Frontal cortex (tissue), 3 donors: ENCODE measurements at regions not wholly inside any gene's neighbourhood (a gene's known extent, or its start where the extent isn't known, plus 50 kb on each side); places are given as distances from the start of the nearest gene placed in this dataset.
"Not testable (repeated sequence)": the region's sequence is repeated elsewhere in the genome, so short reads cannot be mapped to it uniquely, and the experiment has no call there.

Experiments used
- DNase-seq, 2 donors: peaks; one replicate each; pipeline ENCODE4 v3.0.0; 2012; ENCODE audit warnings: low spot score in 2 of 2
- FAIRE-seq: peaks from 2 replicates; lab custom pipeline; 2012; peaks lifted over from hg19 to GRCh38; lab: Jason Lieb, UNC
- donor health status: control.
- donor health status: control.
- donor health status: control.

DNA sequence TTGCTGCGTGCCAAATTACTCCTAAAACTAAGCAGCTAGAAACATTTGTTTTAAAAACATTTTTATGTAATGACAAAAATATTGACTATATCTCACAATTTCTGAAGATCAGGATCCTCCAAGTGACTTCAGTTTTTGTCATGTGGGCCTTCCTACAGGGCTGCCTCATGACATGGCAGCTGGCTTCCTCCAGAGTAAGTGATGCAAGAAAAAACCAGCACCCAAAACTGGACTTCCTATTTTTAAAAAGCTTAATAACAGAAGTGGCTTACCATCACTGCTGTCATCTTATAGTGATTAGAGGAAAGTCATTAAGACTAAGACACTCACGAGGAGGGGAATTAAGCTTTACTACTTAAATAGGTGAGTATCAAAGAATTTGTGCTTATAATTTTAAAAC is 681.7 kb downstream of the PCDH17 start:
- FAIRE-seq (no peak), DNase-seq (no peak)

- DNase-seq: no peak
- no peak for FAIRE-seq
Measured at GRCh38 chr13:58318495-58319167, 687.1 kb downstream of the PCDH17 start.

- FAIRE-seq (no peak), DNase-seq (no peak)
Measured at GRCh38 chr13:58324161-58324560, 692.6 kb downstream of the PCDH17 start.

DNA sequence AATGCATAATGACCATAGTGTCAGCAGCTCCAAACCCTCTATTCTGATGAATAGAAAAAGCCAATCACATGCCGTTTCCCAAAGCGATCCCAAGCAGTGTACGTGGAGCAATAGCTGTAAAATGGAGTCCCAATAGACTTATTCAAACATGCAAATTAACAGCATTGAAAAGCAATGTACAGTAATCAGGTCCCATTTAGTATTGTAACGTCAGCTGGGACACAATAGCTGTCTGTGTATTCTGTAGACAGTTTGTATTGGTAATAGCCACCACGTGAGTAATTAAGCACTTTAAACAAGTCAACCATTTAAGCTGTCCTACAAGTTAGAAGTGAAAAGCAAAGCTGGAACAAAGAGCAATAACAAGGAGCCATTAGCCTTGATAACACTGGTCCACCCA is 698.2 kb downstream of the PCDH17 start:
- FAIRE-seq (no peak), DNase-seq (no peak)

DNA sequence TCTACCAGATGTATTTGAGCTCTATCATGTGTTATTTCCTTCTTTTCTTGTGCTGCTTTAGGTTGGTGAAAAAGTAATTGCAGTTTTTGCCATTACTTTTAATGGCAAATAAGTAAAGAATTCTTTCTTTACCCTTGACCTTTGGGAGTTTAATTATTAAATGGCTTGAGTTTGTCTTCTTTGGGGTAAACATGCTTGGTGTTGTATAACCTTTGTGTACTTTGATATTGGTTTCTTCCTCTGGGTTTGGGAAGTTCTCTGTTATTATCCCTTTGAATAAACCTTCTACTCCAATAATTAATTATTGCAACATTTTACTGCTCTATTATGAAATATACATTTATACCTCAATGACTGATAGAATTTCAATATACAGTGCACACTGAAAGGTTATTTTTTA is 709.4 kb downstream of the PCDH17 start:
- FAIRE-seq (no peak), DNase-seq (no peak)

GRCh38 chr13:58341318-58341717 is 709.8 kb downstream of the PCDH17 start:
- no peak for DNase-seq
- FAIRE-seq: no peak

- DNase-seq: no peak
- FAIRE-seq: no peak
Measured at GRCh38 chr13:58343076-58343475, 711.5 kb downstream of the PCDH17 start.

DNA sequence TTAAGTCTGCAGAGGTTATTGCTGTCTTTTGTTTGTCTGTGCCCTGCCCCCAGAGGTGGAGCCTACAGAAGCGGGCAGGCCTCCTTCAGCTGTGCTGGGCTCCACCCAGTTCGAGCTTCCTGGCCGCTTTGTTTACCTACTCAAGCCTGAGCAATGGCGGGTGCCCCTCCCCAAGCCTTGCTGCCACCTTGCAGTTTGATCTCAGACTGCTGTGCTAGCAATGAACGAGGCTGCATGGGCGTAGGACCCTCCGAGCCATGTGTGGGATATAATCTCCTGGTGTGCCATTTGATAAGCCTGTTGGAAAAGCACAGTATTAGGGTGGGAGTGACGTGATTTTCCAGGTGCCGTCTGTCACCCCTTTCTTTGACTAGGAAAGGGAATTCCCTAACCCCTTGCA is 720.6 kb downstream of the PCDH17 start:
- FAIRE-seq, DNase-seq: not testable (repeated sequence)

- FAIRE-seq (no peak), DNase-seq (no peak)
Measured at GRCh38 chr13:58369936-58370335, 738.4 kb downstream of the PCDH17 start.

DNA sequence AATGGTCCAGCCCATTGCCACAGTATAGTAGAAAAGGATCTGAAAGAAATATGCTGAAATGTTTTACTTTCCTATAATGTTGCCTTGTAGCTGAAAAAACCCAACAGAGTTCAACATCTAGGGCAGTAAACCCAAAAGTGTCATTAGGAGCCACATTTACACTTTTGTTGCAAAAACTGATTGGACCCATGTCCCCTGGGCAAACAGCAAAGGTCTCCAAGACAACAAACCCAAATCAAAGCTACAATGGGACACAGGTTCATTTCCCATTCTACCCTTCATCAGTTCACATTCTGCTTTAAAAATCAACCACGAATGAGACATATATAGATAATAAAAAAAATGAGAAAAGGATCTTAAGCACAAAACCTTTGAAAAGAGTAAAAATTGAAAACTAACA is 744.8 kb downstream of the PCDH17 start:
- no peak for FAIRE-seq

DNA sequence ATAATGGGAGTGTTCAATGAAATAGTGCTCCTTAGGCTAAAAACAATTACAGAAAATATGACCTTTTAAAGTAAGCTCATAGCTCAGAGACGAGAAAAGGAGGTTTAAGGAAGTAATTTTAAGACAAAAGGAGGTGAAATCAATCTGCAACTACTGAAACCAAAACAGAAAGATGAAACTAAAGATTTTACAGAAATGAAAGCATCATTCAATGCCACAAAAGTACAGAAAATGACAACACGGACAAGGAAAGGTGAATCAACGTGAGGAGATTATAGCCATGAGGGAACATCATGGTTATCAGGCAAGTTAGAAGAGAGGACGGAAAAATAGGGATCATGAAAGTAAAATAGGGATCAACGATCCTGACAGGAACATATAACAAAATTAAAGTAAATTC is 745.2 kb downstream of the PCDH17 start:
- no peak for DNase-seq

More for the DNA sequence above, 744.8 kb downstream of the PCDH17 start:
- no peak for DNase-seq

DNA sequence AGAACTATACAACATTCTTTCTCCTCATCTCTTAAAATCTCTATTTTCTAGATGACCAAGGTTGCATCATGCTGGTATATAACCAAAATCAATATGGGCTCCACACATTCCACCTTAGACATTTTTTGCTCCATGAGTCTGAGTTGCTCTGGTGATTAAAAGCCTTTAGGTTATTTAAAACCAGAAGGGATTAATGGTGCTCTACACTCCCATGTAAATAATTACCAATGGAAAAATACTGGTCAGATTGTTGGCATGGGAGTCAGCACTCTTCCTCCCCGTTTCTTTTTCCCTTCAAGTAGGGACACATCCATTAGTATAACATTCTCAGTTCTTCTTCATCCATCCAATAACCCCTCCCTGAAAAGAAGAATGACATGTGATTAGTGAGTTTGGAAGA is 747.7 kb downstream of the PCDH17 start:
- FAIRE-seq (no peak), DNase-seq (no peak)

More for the DNA sequence above, 745.2 kb downstream of the PCDH17 start:
- no peak for FAIRE-seq

DNA sequence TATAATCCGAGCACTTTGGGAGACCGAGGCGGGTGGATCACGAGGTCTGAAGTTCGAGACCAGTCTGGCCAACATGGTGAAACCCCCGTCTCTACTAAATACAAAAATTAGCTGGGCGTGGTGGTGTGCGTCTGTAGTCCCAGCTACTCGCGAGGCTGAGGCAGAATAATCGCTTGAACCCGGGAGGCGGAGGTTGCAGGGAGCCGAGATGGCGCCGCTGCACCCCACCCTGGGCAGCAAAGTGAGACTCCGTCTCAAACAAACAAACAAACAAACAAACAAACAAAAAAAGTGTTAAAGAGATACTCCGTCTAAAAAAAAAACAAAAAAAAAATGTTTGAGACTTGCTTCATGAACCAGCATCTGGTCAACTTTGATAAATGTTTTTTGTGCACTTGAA is 753.8 kb downstream of the PCDH17 start:
- not testable (repeated sequence) for FAIRE-seq, DNase-seq

- DNase-seq (no peak), FAIRE-seq (no peak)
Measured at GRCh38 chr13:58397596-58398387, 766.2 kb downstream of the PCDH17 start.

- no peak for FAIRE-seq
- DNase-seq: no peak
Measured at GRCh38 chr13:58399263-58399662, 767.7 kb downstream of the PCDH17 start.

DNA sequence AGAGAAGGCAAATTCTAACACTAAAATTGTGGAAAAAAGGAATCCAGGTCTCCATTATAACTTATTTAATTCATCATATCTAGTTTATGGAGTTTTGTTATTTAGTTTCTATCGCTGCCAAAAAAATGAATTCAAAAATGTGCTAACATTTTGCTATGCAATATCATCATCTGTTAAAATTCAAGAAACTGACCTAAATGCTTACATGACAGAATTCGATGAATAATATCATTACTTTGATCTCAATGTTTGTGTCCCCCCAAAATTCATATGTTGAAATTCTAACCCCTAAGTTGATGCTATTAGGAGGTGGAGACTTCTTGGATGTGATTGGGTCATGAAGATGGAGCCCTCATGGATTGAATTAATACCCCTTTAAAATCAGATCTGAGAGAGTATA is 775.0 kb downstream of the PCDH17 start:
- DNase-seq: no peak
- no peak for FAIRE-seq

GRCh38 chr13:58429917-58430316 is 798.4 kb downstream of the PCDH17 start:
- DNase-seq: no peak
- FAIRE-seq: no peak

DNA sequence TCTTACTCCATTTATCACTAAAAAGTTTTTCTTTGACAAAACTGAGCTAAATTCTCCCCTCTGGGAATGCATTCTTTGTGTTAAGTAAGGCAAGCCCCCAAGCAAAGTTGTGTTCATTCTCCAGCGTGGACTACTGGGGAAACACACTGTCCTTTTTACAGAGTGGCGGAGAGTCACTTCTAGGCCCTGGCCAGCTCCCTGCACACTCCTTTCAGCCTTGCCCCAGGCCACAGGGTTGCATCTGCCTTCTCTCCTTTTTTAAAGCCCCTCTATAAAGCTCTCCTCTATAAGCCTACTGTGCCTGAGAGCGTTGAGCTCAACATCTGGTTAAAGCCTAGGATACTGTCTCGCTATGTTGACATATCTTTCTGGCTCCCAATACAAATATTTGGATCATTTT is 803.4 kb downstream of the PCDH17 start:
- DNase-seq (no peak), FAIRE-seq (no peak)

GRCh38 chr13:58437427-58437826 is 805.9 kb downstream of the PCDH17 start:
- no peak for FAIRE-seq

GRCh38 chr13:58446979-58447378 is 815.4 kb downstream of the PCDH17 start:
- no peak for FAIRE-seq
- DNase-seq: no peak

More at GRCh38 chr13:58437427-58437826, 805.9 kb downstream of the PCDH17 start:
- DNase-seq: no peak

- no peak for DNase-seq
- no peak for FAIRE-seq
Measured at GRCh38 chr13:58452123-58452623, 820.6 kb downstream of the PCDH17 start.
